ENCODE measurements at regions not wholly inside any gene's neighbourhood (a gene's known extent, or its start where the extent isn't known, plus 50 kb on each side); places are given as distances from the start of the nearest gene placed in this dataset.
A peak's percentile ranks its signal among the peaks of the same experiment; 100 is the strongest.

GRCh38 chr20:40782043-40782368 is 93.0 kb upstream of the MAFB start:
- DNase-seq (ENCODE audit: low read depth), result no peak
- H3K4me3 ChIP-seq (ENCODE audit: low read depth, low read length), result no peak overlapping the region
- no peak for TF ChIP-seq CTCF (conservative IDR thresholded peaks at IDR 0.05; ENCODE audit: low read depth, low read length)

GRCh38 chr20:40785346-40785745 is 96.3 kb upstream of the MAFB start:
- TF ChIP-seq CTCF (conservative IDR thresholded peaks at IDR 0.05; ENCODE audit: low read depth, low read length), result no peak
- DNase-seq (ENCODE audit: low read depth), result no peak
- H3K4me3 ChIP-seq (ENCODE audit: low read depth, low read length), result no peak overlapping the region

- no peak for TF ChIP-seq CTCF (conservative IDR thresholded peaks at IDR 0.05; ENCODE audit: low read depth, low read length)
Observed at GRCh38 chr20:40786336-40786735, 97.3 kb upstream of the MAFB start.

GRCh38 chr20:40787941-40788340 is 98.9 kb upstream of the MAFB start:
- DNase-seq (ENCODE audit: low read depth), result no peak
- no peak for TF ChIP-seq CTCF (conservative IDR thresholded peaks at IDR 0.05; ENCODE audit: low read depth, low read length)
- H3K4me3 ChIP-seq (ENCODE audit: low read depth, low read length), result no peak overlapping the region

More at GRCh38 chr20:40786336-40786735, 97.3 kb upstream of the MAFB start:
- H3K4me3 ChIP-seq (ENCODE audit: low read depth, low read length), result no peak overlapping the region
- no peak for DNase-seq (ENCODE audit: low read depth)

- TF ChIP-seq CTCF (conservative IDR thresholded peaks at IDR 0.05; ENCODE audit: low read depth, low read length), result peak; percentile 79
- peak; percentile 56 for DNase-seq (ENCODE audit: low read depth)
- no peak overlapping the region for H3K4me3 ChIP-seq (ENCODE audit: low read depth, low read length)
Observed at GRCh38 chr20:40797425-40797824, 108.4 kb upstream of the MAFB start.

GRCh38 chr20:40798066-40798465 is 109.0 kb upstream of the MAFB start:
- TF ChIP-seq CTCF (conservative IDR thresholded peaks at IDR 0.05; ENCODE audit: low read depth, low read length), result no peak
- no peak overlapping the region for H3K4me3 ChIP-seq (ENCODE audit: low read depth, low read length)
- no peak for DNase-seq (ENCODE audit: low read depth)

GRCh38 chr20:40802886-40803285 is 113.8 kb upstream of the MAFB start:
- DNase-seq (ENCODE audit: low read depth), result no peak
- H3K4me3 ChIP-seq (ENCODE audit: low read depth, low read length), result no peak overlapping the region
- TF ChIP-seq CTCF (conservative IDR thresholded peaks at IDR 0.05; ENCODE audit: low read depth, low read length), result no peak
